ENCODE measurements at regions not wholly inside any gene's neighbourhood (a gene's known extent, or its start where the extent isn't known, plus 50 kb on each side); places are given as distances from the start of the nearest gene placed in this dataset.

DNA sequence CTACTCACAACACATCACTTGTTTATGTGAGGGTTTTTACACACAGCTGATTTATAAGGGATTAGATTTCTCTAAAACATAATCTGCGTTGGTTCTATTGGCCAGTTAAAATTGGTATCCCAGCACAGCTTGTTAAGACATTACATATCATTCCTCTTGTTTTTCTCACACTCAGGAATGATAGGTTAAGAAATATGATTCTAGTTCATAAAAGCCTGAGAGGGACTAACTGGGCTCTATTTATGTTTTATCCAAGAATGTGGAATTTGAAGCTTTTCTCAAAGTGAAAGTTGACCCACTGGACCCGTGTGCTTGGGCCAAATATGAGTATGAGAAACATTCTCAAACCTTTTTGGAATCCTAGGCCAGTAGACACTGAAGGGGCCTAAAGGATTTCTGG lies 117.3 kb downstream of the TMEM170B start:
- Mint-ChIP-seq H3K27me3 (peaks cover 15% of the 10 kb centered on the region), H3K4me1 (peaks cover 17% of the 10 kb centered on the region), H3K9me3 (no peaks in the 10 kb centered on the region), H3K4me3 (no peak overlapping the region), H3K27ac (no peak overlapping the region), H3K36me3 (no peaks in the 10 kb centered on the region)
- CTCF ChIA-PET, result interaction anchor here (0.8 to 5.2 kb wide), 15 partner anchors 10 to 951 kb away, joined by 3 to 44 read pairs (median 5); partner anchors contain the start of gene EDN1
- DNase-seq, result no peak

DNA sequence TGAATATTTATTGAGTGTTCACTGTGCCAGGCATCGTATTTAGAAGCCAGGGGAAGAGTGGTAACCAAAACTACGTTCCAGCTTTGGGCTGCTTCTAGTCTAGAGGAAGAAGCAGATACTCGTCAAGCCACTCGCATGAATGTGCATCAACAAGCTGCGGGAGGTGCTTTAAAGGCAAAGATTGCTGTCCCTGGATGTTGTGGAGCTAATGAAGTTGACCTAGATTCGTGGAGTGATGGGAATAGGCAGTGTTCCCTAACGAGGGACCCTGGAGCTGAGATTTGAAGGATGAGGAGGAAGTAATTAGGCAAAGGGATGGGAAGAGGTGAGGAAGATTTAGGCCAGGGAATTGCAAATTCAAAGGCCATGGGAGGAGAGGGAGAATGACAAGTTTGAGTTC lies 118.9 kb downstream of the TMEM170B start:
- Mint-ChIP-seq H3K36me3 (no peaks in the 10 kb centered on the region), H3K9me3 (no peaks in the 10 kb centered on the region), H3K4me1 (peaks cover 17% of the 10 kb centered on the region), H3K27me3 (peaks cover 15% of the 10 kb centered on the region), H3K4me3 (no peak overlapping the region), H3K27ac (no peak overlapping the region)
- CTCF ChIA-PET, result interaction anchor here (0.6 to 5.2 kb wide), 18 partner anchors 35 to 950 kb away, joined by 3 to 44 read pairs (median 4); partner anchors contain the start of gene EDN1
- DNase-seq, result no peak

- H3K27me3 Mint-ChIP-seq, result peaks cover 12% of the 10 kb centered on the region
- no peaks in the 10 kb centered on the region for H3K36me3 Mint-ChIP-seq
- CTCF ChIA-PET, result interaction anchor here (2.2 kb wide), 1 partner anchor 251 kb away, joined by 4 read pairs; no protein-coding TSS in a partner anchor
- H3K4me3 Mint-ChIP-seq, result no peak overlapping the region
- no peaks in the 10 kb centered on the region for H3K9me3 Mint-ChIP-seq
- DNase-seq, result no peak
- no peak overlapping the region for H3K27ac Mint-ChIP-seq
- peaks cover 6% of the 10 kb centered on the region for H3K4me1 Mint-ChIP-seq
These were observed 118.8 kb downstream of the ADTRP start for GRCh38 chr6:11659757-11660156.

- Mint-ChIP-seq H3K27me3 (peaks cover 7% of the 10 kb centered on the region), H3K36me3 (no peaks in the 10 kb centered on the region), H3K4me3 (no peak overlapping the region), H3K9me3 (no peaks in the 10 kb centered on the region), H3K4me1 (no peaks in the 10 kb centered on the region), H3K27ac (no peak overlapping the region)
- CTCF ChIA-PET, result no interaction called here
- no peak for DNase-seq
These were observed 116.3 kb downstream of the ADTRP start for GRCh38 chr6:11662323-11662722.

DNA sequence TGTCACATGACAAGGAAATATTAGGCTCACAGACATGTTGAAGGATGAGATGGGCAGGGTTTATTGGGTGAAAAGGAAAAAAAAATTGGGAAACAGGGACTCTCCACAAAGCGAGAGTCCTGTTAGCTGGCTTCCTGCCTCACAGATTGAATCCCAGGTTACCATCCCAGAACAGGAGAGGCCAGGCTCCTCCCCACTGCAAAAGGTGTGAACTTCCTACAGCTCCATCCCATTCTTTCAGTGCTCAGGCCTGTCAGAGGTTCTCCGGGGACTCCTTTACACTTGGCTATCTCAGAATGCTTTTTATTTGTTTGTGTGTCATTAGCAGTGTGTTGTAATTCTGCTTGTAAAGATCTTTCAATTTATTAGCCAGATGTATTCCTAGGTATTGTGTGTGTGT lies 115.1 kb downstream of the ADTRP start:
- Mint-ChIP-seq H3K4me1 (no peaks in the 10 kb centered on the region), H3K27me3 (peaks cover 7% of the 10 kb centered on the region), H3K27ac (no peak overlapping the region), H3K4me3 (no peak overlapping the region), H3K9me3 (no peaks in the 10 kb centered on the region), H3K36me3 (no peaks in the 10 kb centered on the region)
- no peak for DNase-seq
- CTCF ChIA-PET, result no interaction called here

Measured in activated naive CD4-positive, alpha-beta T cell treated with anti-CD3 and anti-CD28 coated beads, Interleukin-2, amount 10 ng/mL, durations not matched to agents 7 days and 5 days (primary cell).